Suprapubic skin (tissue), 4 donors: ENCODE measurements at regions not wholly inside any gene's neighbourhood (a gene's known extent, or its start where the extent isn't known, plus 50 kb on each side); places are given as distances from the start of the nearest gene placed in this dataset.

Source experiments
- EP300 ChIP-seq: sonication (generic); formaldehyde crosslinking; IDR thresholded peaks from one replicate; pipeline ENCODE4 v1.6.1; 2017; ENCODE audit warnings: antibody characterized with exemption
- POLR2A ChIP-seq, 2 donors: fragments of 450-650 bp; IDR thresholded peaks; one replicate each; pipeline ENCODE4 v1.6.1; 2017; ENCODE audit warnings: antibody characterized with exemption in 2 of 2, mild to moderate bottlenecking in 2 of 2, moderate library complexity in 2 of 2
- POLR2AphosphoS5 ChIP-seq, 3 donors: sonication (generic); formaldehyde crosslinking; IDR thresholded peaks; one replicate each; pipeline ENCODE4 v1.6.1; 2017; ENCODE audit warnings: antibody characterized with exemption in 3 of 3
- TF ChIP-seq, protein P1 (sequence below), 2 donors: fragments of 200-600 bp in 1 of 2; fragments of 450-650 bp in 1 of 2; sonication (generic) in 1 of 2; IDR thresholded peaks; one replicate each; pipeline ENCODE4 v1.5.1; 2016 to 2019; ENCODE audit warnings: antibody characterized with exemption in 2 of 2, mild to moderate bottlenecking in 1 of 2, moderate library complexity in 1 of 2

DNA sequence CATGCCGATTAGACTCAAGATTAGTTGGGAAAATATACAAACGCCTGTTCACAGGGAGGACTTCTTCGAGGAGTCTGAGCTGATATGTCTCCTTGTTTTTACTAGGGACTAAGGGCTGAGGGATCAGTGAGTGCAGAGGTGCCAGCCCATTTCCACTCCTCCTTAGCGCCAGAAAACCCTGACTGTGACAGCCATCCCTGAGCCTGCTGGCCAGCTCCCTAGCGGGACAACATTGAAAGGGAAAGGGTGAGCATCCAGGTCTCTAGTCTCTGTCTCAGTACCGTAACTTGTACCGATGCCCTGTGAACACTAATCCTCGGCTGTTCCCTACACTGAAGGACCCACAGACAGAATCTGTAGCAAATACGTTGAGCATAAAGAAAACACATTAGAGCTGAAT is 243.4 kb downstream of the WNT5A start:
- no peak for TF ChIP-seq POLR2AphosphoS5 (IDR thresholded peaks at IDR 0.05)
- TF ChIP-seq, protein P1, sequence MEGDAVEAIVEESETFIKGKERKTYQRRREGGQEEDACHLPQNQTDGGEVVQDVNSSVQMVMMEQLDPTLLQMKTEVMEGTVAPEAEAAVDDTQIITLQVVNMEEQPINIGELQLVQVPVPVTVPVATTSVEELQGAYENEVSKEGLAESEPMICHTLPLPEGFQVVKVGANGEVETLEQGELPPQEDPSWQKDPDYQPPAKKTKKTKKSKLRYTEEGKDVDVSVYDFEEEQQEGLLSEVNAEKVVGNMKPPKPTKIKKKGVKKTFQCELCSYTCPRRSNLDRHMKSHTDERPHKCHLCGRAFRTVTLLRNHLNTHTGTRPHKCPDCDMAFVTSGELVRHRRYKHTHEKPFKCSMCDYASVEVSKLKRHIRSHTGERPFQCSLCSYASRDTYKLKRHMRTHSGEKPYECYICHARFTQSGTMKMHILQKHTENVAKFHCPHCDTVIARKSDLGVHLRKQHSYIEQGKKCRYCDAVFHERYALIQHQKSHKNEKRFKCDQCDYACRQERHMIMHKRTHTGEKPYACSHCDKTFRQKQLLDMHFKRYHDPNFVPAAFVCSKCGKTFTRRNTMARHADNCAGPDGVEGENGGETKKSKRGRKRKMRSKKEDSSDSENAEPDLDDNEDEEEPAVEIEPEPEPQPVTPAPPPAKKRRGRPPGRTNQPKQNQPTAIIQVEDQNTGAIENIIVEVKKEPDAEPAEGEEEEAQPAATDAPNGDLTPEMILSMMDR (IDR thresholded peaks at IDR 0.05): no peak
- TF ChIP-seq POLR2A (IDR thresholded peaks at IDR 0.05): no peak
- TF ChIP-seq EP300: no peak
